ENCODE measurements at regions not wholly inside any gene's neighbourhood (a gene's known extent, or its start where the extent isn't known, plus 50 kb on each side); places are given as distances from the start of the nearest gene placed in this dataset.

DNA sequence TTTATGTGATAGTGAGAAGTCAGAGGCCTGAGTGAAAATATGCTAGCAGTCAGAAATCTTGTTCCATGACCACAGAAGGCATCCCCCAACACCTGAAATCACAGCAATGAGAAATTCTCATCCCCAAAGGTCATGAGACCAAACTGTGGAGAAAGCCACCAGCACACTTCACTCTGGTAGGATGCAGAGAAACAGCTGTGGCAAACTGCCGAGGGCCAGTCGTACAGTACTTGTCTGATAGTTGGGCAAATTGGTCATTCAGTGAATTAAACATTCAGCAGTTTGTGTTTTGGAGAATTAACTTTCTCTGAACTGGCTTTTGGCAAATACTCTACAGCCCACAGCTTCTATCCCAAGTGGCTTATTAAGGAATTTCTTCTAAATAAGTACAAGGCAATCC is 117.2 kb downstream of the TSN start (continued):
- TF ChIP-seq, protein P1, sequence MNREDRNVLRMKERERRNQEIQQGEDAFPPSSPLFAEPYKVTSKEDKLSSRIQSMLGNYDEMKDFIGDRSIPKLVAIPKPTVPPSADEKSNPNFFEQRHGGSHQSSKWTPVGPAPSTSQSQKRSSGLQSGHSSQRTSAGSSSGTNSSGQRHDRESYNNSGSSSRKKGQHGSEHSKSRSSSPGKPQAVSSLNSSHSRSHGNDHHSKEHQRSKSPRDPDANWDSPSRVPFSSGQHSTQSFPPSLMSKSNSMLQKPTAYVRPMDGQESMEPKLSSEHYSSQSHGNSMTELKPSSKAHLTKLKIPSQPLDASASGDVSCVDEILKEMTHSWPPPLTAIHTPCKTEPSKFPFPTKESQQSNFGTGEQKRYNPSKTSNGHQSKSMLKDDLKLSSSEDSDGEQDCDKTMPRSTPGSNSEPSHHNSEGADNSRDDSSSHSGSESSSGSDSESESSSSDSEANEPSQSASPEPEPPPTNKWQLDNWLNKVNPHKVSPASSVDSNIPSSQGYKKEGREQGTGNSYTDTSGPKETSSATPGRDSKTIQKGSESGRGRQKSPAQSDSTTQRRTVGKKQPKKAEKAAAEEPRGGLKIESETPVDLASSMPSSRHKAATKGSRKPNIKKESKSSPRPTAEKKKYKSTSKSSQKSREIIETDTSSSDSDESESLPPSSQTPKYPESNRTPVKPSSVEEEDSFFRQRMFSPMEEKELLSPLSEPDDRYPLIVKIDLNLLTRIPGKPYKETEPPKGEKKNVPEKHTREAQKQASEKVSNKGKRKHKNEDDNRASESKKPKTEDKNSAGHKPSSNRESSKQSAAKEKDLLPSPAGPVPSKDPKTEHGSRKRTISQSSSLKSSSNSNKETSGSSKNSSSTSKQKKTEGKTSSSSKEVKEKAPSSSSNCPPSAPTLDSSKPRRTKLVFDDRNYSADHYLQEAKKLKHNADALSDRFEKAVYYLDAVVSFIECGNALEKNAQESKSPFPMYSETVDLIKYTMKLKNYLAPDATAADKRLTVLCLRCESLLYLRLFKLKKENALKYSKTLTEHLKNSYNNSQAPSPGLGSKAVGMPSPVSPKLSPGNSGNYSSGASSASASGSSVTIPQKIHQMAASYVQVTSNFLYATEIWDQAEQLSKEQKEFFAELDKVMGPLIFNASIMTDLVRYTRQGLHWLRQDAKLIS (CRISPR knock-in tag; IDR thresholded peaks at IDR 0.05): no peak
- TF ChIP-seq, protein P2, sequence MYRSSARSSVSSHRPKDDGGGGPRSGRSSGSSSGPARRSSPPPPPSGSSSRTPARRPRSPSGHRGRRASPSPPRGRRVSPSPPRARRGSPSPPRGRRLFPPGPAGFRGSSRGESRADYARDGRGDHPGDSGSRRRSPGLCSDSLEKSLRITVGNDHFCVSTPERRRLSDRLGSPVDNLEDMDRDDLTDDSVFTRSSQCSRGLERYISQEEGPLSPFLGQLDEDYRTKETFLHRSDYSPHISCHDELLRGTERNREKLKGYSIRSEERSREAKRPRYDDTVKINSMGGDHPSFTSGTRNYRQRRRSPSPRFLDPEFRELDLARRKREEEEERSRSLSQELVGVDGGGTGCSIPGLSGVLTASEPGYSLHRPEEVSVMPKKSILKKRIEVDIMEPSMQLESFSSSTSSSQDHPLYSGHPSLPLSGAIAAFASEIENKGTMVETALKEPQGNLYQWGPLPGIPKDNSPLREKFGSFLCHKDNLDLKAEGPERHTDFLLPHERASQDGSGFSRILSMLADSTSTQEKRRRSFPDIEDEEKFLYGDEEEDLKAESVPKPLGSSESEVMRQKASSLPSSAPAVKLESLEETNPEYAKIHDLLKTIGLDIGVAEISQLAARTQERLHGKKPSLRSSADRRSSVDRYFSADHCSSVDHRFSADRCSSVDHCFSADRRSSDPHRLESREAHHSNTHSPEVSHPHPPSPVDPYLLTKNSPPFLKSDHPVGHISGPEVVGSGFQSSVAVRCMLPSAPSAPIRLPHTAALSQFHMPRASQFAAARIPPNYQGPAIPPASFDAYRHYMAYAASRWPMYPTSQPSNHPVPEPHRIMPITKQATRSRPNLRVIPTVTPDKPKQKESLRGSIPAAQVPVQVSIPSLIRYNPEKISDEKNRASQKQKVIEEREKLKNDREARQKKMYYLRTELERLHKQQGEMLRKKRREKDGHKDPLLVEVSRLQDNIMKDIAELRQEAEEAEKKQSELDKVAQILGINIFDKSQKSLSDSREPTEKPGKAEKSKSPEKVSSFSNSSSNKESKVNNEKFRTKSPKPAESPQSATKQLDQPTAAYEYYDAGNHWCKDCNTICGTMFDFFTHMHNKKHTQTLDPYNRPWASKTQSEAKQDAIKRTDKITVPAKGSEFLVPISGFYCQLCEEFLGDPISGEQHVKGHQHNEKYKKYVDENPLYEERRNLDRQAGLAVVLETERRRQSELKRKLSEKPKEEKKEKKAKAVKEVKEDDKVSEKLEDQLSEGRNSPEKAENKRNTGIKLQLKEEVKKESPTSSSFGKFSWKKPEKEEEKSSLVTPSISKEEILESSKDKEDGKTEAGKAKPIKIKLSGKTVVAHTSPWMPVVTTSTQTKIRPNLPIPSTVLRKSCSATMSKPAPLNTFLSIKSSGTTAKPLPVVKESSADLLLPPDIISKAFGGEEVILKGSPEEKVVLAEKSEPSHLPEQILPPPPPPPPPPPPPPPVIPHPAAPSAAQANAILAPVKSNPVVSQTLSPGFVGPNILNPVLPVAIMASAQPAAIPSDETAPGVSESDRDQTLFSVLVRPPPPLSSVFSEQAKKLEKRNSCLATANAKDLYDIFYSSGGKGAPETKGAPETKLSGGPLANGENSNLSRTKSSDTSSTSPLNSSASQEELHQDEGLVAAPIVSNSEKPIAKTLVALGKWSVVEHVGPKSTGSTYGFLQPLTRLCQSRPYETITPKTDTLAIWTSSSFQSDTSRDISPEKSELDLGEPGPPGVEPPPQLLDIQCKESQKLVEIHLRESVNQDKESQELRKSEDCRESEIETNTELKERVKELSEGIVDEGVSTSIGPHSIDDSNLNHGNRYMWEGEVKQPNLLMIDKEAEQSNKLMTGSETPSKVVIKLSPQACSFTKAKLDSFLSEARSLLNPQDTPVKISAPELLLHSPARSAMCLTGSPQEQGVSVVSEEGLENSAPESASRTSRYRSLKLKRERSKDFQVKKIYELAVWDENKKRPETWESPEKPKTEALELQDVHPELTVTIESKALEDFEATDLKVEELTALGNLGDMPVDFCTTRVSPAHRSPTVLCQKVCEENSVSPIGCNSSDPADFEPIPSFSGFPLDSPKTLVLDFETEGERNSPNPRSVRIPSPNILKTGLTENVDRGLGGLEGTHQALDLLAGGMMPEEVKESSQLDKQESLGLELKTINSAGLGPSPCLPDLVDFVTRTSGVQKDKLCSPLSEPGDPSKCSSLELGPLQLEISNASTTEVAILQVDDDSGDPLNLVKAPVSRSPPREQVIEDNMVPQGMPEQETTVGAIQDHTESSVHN (IDR thresholded peaks at IDR 0.05; ENCODE audit: borderline replicate concordance in 1 of 2, low read depth in 1 of 2): no peak
